Activated CD4-positive, alpha-beta T cell treated with anti-CD3 and anti-CD28 coated beads for 48 hours (primary cell): ENCODE measurements at regions not wholly inside any gene's neighbourhood (a gene's known extent, or its start where the extent isn't known, plus 50 kb on each side); places are given as distances from the start of the nearest gene placed in this dataset.
A peak's percentile ranks its signal among the peaks of the same experiment; 100 is the strongest.

Experiments
- DNase-seq: peaks from one replicate; pipeline ENCODE4 v3.0.0-alpha.2; 2020

- no peak for DNase-seq
Observed at GRCh38 chr12:118773956-118774723, 207.2 kb upstream of the SRRM4 start.

- DNase-seq = no peak
Observed at GRCh38 chr12:118777504-118777903, 203.8 kb upstream of the SRRM4 start.

GRCh38 chr12:118778077-118778476 is 203.3 kb upstream of the SRRM4 start:
- no peak for DNase-seq

- DNase-seq = no peak
Observed at GRCh38 chr12:118780939-118781338, 200.4 kb upstream of the SRRM4 start.

GRCh38 chr12:118781692-118782091 is 199.6 kb upstream of the SRRM4 start:
- no peak for DNase-seq

GRCh38 chr12:118783703-118784102 is 197.6 kb upstream of the SRRM4 start:
- no peak for DNase-seq

GRCh38 chr12:118790578-118790977 is 190.8 kb upstream of the SRRM4 start:
- DNase-seq = no peak

- DNase-seq = no peak
Observed at GRCh38 chr12:118813778-118814357, 167.5 kb upstream of the SRRM4 start.

GRCh38 chr12:118816296-118816695 is 165.0 kb upstream of the SRRM4 start:
- no peak for DNase-seq

- DNase-seq = no peak
Observed at GRCh38 chr12:118821386-118821925, 159.9 kb upstream of the SRRM4 start.

GRCh38 chr12:118822512-118822911 is 158.8 kb upstream of the SRRM4 start:
- no peak for DNase-seq

GRCh38 chr12:118827047-118827446 is 154.3 kb upstream of the SRRM4 start:
- no peak for DNase-seq

- no peak for DNase-seq
Observed at GRCh38 chr12:118827606-118828005, 153.7 kb upstream of the SRRM4 start.

GRCh38 chr12:118830296-118830695 is 151.0 kb upstream of the SRRM4 start:
- no peak for DNase-seq

GRCh38 chr12:118835926-118836325 is 145.4 kb upstream of the SRRM4 start:
- DNase-seq = no peak

GRCh38 chr12:118840399-118840798 is 140.9 kb upstream of the SRRM4 start:
- DNase-seq = no peak

GRCh38 chr12:118840878-118841277 is 140.5 kb upstream of the SRRM4 start:
- DNase-seq = no peak

GRCh38 chr12:118841588-118841987 is 139.8 kb upstream of the SRRM4 start:
- DNase-seq = no peak

- no peak for DNase-seq
Observed at GRCh38 chr12:118842866-118843265, 138.5 kb upstream of the SRRM4 start.

GRCh38 chr12:118846416-118846815 is 134.9 kb upstream of the SRRM4 start:
- no peak for DNase-seq

GRCh38 chr12:118850244-118850825 is 131.0 kb upstream of the SRRM4 start:
- peak; percentile 39 for DNase-seq

- no peak for DNase-seq
Observed at GRCh38 chr12:118851891-118852290, 129.4 kb upstream of the SRRM4 start.

GRCh38 chr12:118853634-118854033 is 127.7 kb upstream of the SRRM4 start:
- DNase-seq = peak; percentile 17

- no peak for DNase-seq
Observed at GRCh38 chr12:118855858-118856257, 125.5 kb upstream of the SRRM4 start.
